ENCODE measurements at regions not wholly inside any gene's neighbourhood (a gene's known extent, or its start where the extent isn't known, plus 50 kb on each side); places are given as distances from the start of the nearest gene placed in this dataset.

DNA sequence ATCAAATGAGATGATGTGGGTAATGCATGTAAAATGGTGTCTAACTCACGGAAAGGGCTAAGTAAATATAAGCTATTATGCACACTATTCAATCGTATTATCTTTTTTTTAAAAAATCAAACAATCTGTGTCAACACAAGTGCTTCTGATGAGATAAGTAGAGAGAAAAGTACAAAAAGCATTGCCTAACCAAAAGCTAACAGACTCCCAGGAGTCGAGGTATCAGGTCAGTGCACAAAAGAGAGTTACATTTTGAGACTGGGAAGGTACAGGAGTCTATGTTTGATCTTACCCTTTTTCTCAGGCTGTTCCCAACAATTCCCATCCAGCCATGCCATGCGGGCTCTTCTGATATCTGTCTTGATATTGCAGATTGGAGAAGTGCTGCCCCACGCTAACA lies 203.3 kb upstream of the ZIC3 start:
- no peak for DNase-seq (ENCODE audit: low read depth)
- TF ChIP-seq, protein P1, sequence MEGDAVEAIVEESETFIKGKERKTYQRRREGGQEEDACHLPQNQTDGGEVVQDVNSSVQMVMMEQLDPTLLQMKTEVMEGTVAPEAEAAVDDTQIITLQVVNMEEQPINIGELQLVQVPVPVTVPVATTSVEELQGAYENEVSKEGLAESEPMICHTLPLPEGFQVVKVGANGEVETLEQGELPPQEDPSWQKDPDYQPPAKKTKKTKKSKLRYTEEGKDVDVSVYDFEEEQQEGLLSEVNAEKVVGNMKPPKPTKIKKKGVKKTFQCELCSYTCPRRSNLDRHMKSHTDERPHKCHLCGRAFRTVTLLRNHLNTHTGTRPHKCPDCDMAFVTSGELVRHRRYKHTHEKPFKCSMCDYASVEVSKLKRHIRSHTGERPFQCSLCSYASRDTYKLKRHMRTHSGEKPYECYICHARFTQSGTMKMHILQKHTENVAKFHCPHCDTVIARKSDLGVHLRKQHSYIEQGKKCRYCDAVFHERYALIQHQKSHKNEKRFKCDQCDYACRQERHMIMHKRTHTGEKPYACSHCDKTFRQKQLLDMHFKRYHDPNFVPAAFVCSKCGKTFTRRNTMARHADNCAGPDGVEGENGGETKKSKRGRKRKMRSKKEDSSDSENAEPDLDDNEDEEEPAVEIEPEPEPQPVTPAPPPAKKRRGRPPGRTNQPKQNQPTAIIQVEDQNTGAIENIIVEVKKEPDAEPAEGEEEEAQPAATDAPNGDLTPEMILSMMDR (IDR thresholded peaks at IDR 0.05; ENCODE audit: control insufficient read depth, insufficient read depth, low read depth, low read length, missing control alignments): no peak
- no peak overlapping the region for H3K4me3 ChIP-seq (ENCODE audit: control insufficient read depth, low read depth, low read length)

DNA sequence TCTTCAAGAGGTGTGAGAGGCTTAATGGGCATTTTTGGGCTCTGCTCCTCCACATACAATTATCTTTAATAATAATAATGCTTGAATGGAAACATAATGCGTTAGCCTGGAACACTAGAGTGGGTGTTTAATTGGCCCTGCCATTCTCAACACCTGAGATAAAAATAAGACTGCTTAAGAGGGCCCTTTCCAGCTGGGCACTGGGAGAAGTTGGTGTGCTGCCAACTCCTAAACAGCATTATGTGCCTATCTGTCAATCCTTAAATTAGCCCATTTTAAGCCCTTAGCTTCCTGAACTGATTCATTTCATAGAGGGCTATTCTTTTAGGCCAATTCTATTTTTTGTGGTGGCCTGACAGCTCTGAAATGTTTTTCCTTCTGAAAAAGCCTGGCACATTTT lies 211.1 kb upstream of the ZIC3 start:
- TF ChIP-seq, protein P1 (IDR thresholded peaks at IDR 0.05; ENCODE audit: control insufficient read depth, insufficient read depth, low read depth, low read length, missing control alignments): no peak
- DNase-seq (ENCODE audit: low read depth): no peak
- H3K4me3 ChIP-seq (ENCODE audit: control insufficient read depth, low read depth, low read length): no peak overlapping the region

DNA sequence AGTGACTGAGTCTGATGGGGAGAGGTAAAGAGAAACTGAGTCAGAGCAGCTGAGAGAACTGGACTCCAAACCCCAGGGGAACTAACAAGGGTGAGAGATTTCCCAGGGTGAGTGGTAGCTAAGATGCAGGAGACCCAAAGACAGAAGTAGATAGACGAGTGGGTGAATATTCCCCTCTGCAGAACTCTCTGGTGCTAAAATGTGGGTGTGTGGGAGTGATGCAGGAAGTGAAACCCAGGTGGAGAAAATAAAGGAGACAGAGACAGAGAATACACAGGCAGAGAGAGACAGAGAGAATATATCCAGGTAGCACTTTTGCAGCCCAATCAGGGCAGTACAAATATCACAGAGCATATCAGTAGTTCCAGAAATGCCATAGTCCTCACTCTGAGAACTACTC lies 212.5 kb upstream of the ZIC3 start:
- H3K4me3 ChIP-seq (ENCODE audit: control insufficient read depth, low read depth, low read length): no peak overlapping the region
- no peak for DNase-seq (ENCODE audit: low read depth)
- TF ChIP-seq, protein P1 (IDR thresholded peaks at IDR 0.05; ENCODE audit: control insufficient read depth, insufficient read depth, low read depth, low read length, missing control alignments): no peak

DNA sequence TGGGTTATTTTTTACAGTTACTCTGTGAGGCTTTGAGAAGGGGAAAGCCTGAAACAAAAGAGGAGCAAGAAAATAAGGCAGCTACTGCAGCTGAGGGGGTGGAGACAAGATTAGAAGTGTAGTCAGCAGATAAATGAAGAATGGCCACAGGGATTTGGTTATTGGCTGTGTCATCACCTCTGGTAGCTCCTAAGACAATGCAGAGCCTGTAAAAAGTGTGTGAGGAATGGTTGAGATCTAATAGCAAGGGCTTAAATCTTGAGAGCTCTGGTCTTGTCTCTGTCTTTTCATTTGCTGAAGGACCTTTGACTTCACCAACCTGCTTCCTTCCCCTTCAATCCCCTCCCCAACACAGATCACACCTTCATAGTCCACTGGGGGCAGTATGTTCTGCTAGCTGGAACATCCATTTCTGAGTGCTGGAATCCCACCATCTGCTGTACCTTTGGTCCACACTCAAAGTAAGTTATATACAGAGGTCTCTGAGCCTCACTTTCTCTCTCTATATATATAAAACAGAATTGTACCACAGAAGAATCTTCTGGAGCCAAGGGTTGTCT lies 213.7 kb upstream of the ZIC3 start:
- no peak overlapping the region for H3K4me3 ChIP-seq (ENCODE audit: control insufficient read depth, low read depth, low read length)
- TF ChIP-seq, protein P1 (IDR thresholded peaks at IDR 0.05; ENCODE audit: control insufficient read depth, insufficient read depth, low read depth, low read length, missing control alignments): no peak
- no peak for DNase-seq (ENCODE audit: low read depth)

DNA sequence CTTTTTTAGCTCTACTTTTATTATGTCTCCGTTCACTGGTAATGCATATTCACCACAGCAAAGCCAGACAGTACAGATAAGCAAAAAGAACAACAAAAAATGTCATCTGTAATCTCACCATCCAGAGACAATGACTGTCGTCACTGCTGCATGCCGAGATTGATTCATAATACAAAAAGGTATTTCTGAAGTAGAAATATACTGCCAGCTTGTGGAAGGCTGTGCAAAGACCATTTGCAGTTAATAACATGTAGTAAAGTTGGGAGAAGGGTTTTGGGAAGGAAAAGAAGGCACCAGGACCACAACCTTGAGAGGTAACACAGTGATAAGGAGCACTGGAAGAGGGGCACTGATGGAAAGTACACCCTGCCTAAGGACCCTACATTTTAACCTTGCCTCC lies 223.0 kb upstream of the ZIC3 start:
- TF ChIP-seq, protein P1 (IDR thresholded peaks at IDR 0.05; ENCODE audit: control insufficient read depth, insufficient read depth, low read depth, low read length, missing control alignments): no peak

DNA sequence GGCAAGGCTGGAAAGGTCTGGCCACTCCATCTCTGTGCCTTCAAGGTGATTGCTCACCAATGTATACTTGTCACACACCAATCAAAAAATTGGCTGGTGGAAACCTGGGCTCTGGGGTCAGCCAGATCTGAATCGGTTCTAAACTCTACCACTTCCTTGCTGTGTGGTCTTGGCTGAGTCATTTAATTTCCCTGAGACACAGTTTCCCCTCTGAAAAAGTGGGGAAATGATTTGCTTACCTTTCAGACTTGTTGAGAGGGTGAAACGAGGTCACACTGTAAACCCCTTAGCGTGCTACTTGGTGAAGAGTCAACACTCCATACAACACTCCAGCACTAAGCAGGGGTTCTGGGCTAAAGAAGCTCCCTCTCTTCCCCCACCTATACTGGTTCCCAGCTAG lies 252.3 kb upstream of the ZIC3 start:
- TF ChIP-seq, protein P1 (IDR thresholded peaks at IDR 0.05; ENCODE audit: control insufficient read depth, insufficient read depth, low read depth, low read length, missing control alignments): no peak
- no peak for DNase-seq (ENCODE audit: low read depth)
- H3K4me3 ChIP-seq (ENCODE audit: control insufficient read depth, low read depth, low read length): no peak overlapping the region

More for the DNA sequence above, 223.0 kb upstream of the ZIC3 start:
- H3K4me3 ChIP-seq (ENCODE audit: control insufficient read depth, low read depth, low read length): no peak overlapping the region
- DNase-seq (ENCODE audit: low read depth): no peak

DNA sequence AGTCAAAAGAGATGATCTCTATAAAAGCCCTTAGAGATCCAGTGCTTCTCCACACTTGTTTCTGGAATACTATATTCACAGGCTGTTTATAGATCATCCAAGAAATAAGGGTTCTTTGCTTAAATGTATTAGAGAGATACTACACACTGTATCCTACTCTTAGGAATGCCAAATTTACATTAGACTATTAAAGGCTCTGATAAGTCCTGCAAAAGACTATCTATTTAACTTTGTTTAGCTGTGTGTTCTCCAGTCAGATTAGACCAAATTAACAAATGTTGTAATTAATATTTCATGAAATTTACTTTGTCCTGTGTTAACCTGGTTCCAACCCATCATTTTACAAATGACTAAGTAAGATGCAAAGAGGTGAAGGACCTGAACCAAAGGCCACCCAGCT lies 260.5 kb upstream of the ZIC3 start:
- no peak for DNase-seq (ENCODE audit: low read depth)
- H3K4me3 ChIP-seq (ENCODE audit: control insufficient read depth, low read depth, low read length): no peak overlapping the region
- TF ChIP-seq, protein P1 (IDR thresholded peaks at IDR 0.05; ENCODE audit: control insufficient read depth, insufficient read depth, low read depth, low read length, missing control alignments): no peak
